Keratinocyte (primary cell): ENCODE measurements at regions not wholly inside any gene's neighbourhood (a gene's known extent, or its start where the extent isn't known, plus 50 kb on each side); places are given as distances from the start of the nearest gene placed in this dataset.

Experiments
- CTCF ChIP-seq, 3 experiments: IDR thresholded peaks in 1 of 3; conservative IDR thresholded peaks in 1 of 3; optimal IDR thresholded peaks in 1 of 3; 2 replicates in 2 of 3; 3 replicates in 1 of 3; pipeline versions ENCODE3 to v1.5.1; 2011; ENCODE audit warnings: low read length in 3 of 3, mild to moderate bottlenecking in 3 of 3, moderate library complexity in 2 of 3, control low read depth in 1 of 3, inconsistent platforms in 1 of 3; ENCODE audit not compliant: insufficient read depth in 2 of 3; ENCODE audit errors: extremely low read depth in 1 of 3
- EZH2 ChIP-seq: IDR thresholded peaks from one replicate; pipeline ENCODE4 v1.6.1; 2012; ENCODE audit warnings: inconsistent platforms, mild to moderate bottlenecking, low read length, moderate library complexity

GRCh38 chr1:196043268-196043667, 565.0 kb downstream of the KCNT2 start:
- TF ChIP-seq CTCF (optimal IDR thresholded peaks at IDR 0.05 in 1 of 3, IDR thresholded peaks at IDR 0.05 in 1 of 3, conservative IDR thresholded peaks at IDR 0.05 in 1 of 3; ENCODE audit: extremely low read depth in 1 of 3, insufficient read depth in 2 of 3, low read length in 3 of 3) (no peak), EZH2 (no peak)
